Prostate gland (tissue), 2 donors: ENCODE measurements at regions not wholly inside any gene's neighbourhood (a gene's known extent, or its start where the extent isn't known, plus 50 kb on each side); places are given as distances from the start of the nearest gene placed in this dataset.

Experiments
- CTCF ChIP-seq, 4 experiments: fragments of 200-600 bp in 2 of 4; fragments of 450-650 bp in 2 of 4; sonication (generic) in 2 of 4; IDR thresholded peaks; 1 replicate in 3 of 4; 2 replicates in 1 of 4; pipeline ENCODE4 v1.5.1; 2016 to 2019; ENCODE audit warnings: antibody characterized with exemption in 4 of 4, mild to moderate bottlenecking in 2 of 4, moderate library complexity in 2 of 4
- POLR2A ChIP-seq: fragments of 450-650 bp; IDR thresholded peaks from one replicate; pipeline ENCODE4 v1.6.1; 2016; ENCODE audit warnings: antibody characterized with exemption, mild to moderate bottlenecking
- POLR2AphosphoS5 ChIP-seq: sonication (generic); formaldehyde crosslinking; IDR thresholded peaks from one replicate; pipeline ENCODE4 v1.6.1; 2017; ENCODE audit warnings: antibody characterized with exemption

GRCh38 chr3:184502123-184502667 lies 59.4 kb upstream of the EPHB3 start:
- TF ChIP-seq CTCF (IDR thresholded peaks at IDR 0.05) (no peak), POLR2A (no peak), POLR2AphosphoS5 (no peak)
